Colonic mucosa (tissue), 4 donors: ENCODE measurements at regions not wholly inside any gene's neighbourhood (a gene's known extent, or its start where the extent isn't known, plus 50 kb on each side); places are given as distances from the start of the nearest gene placed in this dataset.
A peak's percentile ranks its signal among the peaks of the same experiment; 100 is the strongest.

Experiments
- DNase-seq: peaks from one replicate; pipeline ENCODE4 v3.0.0-alpha.2; 2020
- H3K27ac ChIP-seq: fragments of 200-600 bp; one replicate; pipeline ENCODE4 v1.8.0; 2021
- H3K27me3 ChIP-seq: fragments of 200-600 bp; one replicate; pipeline ENCODE4 v1.8.0; 2021
- H3K36me3 ChIP-seq: fragments of 200-600 bp; one replicate; pipeline ENCODE4 v1.8.0; 2021
- H3K4me1 ChIP-seq: fragments of 200-600 bp; one replicate; pipeline ENCODE4 v1.8.0; 2021; ENCODE audit warnings: mild to moderate bottlenecking
- H3K4me3 ChIP-seq: fragments of 200-600 bp; one replicate; pipeline ENCODE4 v1.8.0; 2021
- H3K9ac ChIP-seq, 2 donors: one replicate each; pipeline ENCODE4 v1.7.0; 2013; ENCODE audit warnings: control low read depth in 2 of 2, low read depth in 2 of 2, low read length in 2 of 2
- H3K9me3 ChIP-seq: fragments of 200-600 bp; one replicate; pipeline ENCODE4 v1.8.0; 2021
- CTCF ChIP-seq: fragments of 200-600 bp; IDR thresholded peaks from one replicate; pipeline ENCODE4 v1.8.0; 2022; ENCODE audit warnings: antibody characterized with exemption, mild to moderate bottlenecking
- intact Hi-C: fragments of 100-400 bp; cut with DNase I; formaldehyde crosslinking; loops from one replicate; pipeline ENCODE4 v1.14.1; 2022
- donor health status: healthy.
- donor health status: DM: no; HTN: no; CAD: no.
- donor health status: DM: no; HTN: no; CAD: no.

- Histone ChIP-seq H3K9ac (no peak overlapping the region), H3K27me3 (no peaks in the 10 kb centered on the region)
These were observed 424.5 kb downstream of the DMAC1 start for GRCh38 chr9:7375013-7375511.

GRCh38 chr9:7370988-7371387, 428.6 kb downstream of the DMAC1 start:
- Histone ChIP-seq H3K4me3 (no peak overlapping the region), H3K27me3 (no peaks in the 10 kb centered on the region), H3K9me3 (no peaks in the 10 kb centered on the region), H3K27ac (no peak overlapping the region), H3K4me1 (no peaks in the 10 kb centered on the region), H3K36me3 (no peaks in the 10 kb centered on the region), H3K9ac (no peak overlapping the region)
- no peak for TF ChIP-seq CTCF
- intact Hi-C loops, result no loop called here
- no peak for DNase-seq

More at GRCh38 chr9:7375013-7375511, 424.5 kb downstream of the DMAC1 start:
- intact Hi-C loops, result no loop called here
- no peak overlapping the region for H3K27ac ChIP-seq
- H3K9me3 ChIP-seq, result no peaks in the 10 kb centered on the region
- H3K4me1 ChIP-seq, result no peaks in the 10 kb centered on the region
- H3K36me3 ChIP-seq, result no peaks in the 10 kb centered on the region
- DNase-seq, result no peak
- TF ChIP-seq CTCF, result no peak
- H3K4me3 ChIP-seq, result no peak overlapping the region

GRCh38 chr9:7370381-7370780, 429.2 kb downstream of the DMAC1 start:
- Histone ChIP-seq H3K27me3 (no peaks in the 10 kb centered on the region), H3K4me1 (no peaks in the 10 kb centered on the region), H3K36me3 (no peaks in the 10 kb centered on the region), H3K9me3 (no peaks in the 10 kb centered on the region), H3K27ac (no peak overlapping the region), H3K9ac (no peak overlapping the region), H3K4me3 (no peak overlapping the region)
- intact Hi-C loops, result no loop called here
- TF ChIP-seq CTCF, result no peak
- no peak for DNase-seq

DNA sequence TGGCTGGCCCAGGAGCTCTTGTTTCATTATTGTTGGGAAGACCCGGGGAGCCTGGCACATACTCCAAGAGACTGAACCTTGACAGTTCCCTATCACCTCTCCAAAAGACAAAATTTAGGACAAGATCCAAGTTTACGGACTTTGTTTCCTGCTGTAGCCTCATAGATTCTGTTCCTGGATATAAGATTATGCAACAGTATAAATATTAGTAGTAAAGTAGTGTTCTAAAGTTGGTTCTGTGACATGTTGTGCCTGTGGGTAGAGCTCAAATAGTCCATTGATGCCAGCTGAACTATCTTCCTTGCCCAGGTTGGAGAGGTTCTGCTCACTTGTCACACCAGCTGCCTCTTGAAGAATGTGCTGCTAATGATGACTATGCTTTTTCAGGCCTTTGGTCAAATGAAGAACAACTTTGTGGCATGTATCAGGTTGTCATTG, 430.2 kb downstream of the DMAC1 start:
- H3K27me3 ChIP-seq, result no peaks in the 10 kb centered on the region
- no peaks in the 10 kb centered on the region for H3K4me1 ChIP-seq
- intact Hi-C loops, result no loop called here
- H3K27ac ChIP-seq, result peak overlapping the region; percentile 29
- H3K9me3 ChIP-seq, result no peaks in the 10 kb centered on the region
- TF ChIP-seq CTCF, result no peak
- no peak overlapping the region for H3K9ac ChIP-seq
- no peaks in the 10 kb centered on the region for H3K36me3 ChIP-seq
- H3K4me3 ChIP-seq, result no peak overlapping the region
- DNase-seq, result no peak

DNA sequence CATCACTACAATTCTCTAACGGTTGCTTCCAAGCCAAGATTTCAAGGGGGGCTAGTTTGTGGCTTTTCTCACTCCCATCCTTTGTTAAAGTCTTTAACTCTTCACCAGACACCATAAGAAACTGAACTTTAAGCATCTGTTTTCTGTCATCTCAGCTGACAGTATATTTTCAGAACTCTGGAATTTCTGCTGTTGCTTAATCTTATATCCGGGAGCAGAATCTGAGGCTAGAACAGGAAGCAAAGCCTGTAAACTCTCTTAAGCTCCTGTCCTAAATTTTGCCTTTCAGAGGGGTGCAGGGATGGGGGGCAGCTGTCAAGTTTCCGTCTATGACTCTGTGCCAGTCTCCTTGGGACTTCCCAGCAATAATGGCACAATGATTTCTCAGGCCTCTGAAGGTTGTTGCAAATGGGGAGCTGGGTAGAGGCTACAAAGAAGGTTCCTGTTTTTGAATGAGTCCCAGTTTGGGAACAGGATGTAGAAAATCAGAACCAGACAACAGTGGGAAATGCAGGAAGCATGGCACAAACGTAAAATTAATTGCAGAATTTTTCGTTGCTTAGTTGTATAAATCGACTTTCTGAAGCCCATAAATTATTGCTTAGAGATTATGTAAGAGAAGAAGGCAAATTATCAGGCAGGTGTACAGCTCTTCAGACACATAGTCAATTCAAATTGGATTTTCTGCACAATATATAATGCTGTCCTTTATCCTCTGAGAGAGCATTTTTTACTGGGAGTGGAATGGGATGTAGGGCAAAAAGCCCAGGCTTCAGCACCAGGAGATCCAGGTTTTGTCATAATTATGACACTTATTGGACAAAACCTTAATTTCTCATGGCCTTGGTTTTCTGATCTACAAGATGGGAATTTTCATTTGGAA, 430.9 kb downstream of the DMAC1 start:
- no peaks in the 10 kb centered on the region for H3K27me3 ChIP-seq
- no peak for TF ChIP-seq CTCF
- no peak overlapping the region for H3K9ac ChIP-seq
- DNase-seq, result no peak
- peak overlapping the region; percentile 29 for H3K27ac ChIP-seq
- no peak overlapping the region for H3K4me3 ChIP-seq
- intact Hi-C loops, result no loop called here
- H3K4me1 ChIP-seq, result no peaks in the 10 kb centered on the region
- H3K36me3 ChIP-seq, result no peaks in the 10 kb centered on the region
- no peaks in the 10 kb centered on the region for H3K9me3 ChIP-seq
